ENCODE measurements at regions not wholly inside any gene's neighbourhood (a gene's known extent, or its start where the extent isn't known, plus 50 kb on each side); places are given as distances from the start of the nearest gene placed in this dataset.

DNA sequence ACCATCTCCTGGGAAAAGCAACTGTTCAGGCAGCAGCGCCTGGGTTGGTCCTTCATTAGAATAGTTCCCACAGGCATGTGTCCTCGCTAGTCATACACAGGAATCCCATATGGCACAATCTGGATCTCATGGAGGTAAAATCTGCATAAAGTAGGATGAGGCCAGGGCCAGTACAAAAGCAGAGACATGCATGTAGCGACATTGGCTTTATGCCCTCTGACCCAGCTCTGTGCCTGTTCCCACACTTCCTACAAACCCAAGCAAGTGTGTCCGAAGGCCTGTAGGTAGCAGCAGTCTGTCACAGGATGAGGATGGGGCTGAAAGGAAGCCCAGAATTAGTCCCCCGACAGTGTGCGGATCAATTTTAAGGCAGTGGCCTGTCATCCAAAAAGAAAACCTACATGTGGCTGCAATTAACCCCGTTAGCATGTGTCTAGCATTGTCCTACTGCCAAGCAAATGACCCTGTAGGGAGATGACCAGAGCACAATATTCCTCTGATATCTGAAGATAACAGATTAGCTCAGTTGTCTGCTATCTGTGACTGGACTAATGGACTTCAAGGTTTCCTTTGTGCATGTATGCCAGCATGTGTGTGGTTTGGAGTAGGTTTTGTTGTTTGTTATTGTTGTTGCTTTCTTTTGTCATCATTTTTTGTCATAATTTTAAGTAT, 178.8 kb downstream of the TMEM161B start:
- no peak for TF ChIP-seq CTCF (IDR thresholded peaks at IDR 0.05)
- TF ChIP-seq POLR2A (IDR thresholded peaks at IDR 0.05) = no peak

All from body of pancreas (tissue), 4 donors.